ENCODE measurements at regions not wholly inside any gene's neighbourhood (a gene's known extent, or its start where the extent isn't known, plus 50 kb on each side); places are given as distances from the start of the nearest gene placed in this dataset.

GRCh38 chr5:6902094-6902493 is 188.9 kb downstream of the TENT4A start:
- H3K9ac ChIP-seq (ENCODE audit: low read depth in 1 of 2, low read length in 2 of 2): no peak overlapping the region
- 95% methylated on average over 3 of the region's 3 CpGs for WGBS
- H3K27ac ChIP-seq (ENCODE audit: low read depth in 1 of 2, low read length in 2 of 2): no peak overlapping the region
- no peaks in the 10 kb centered on the region for H3K27me3 ChIP-seq (ENCODE audit: control insufficient read depth in 4 of 4, insufficient read depth in 4 of 4, low read length in 3 of 4)
- H3K4me3 ChIP-seq (ENCODE audit: low read depth in 1 of 3, low read length in 3 of 3): no peak overlapping the region
- no peaks in the 10 kb centered on the region for H3K36me3 ChIP-seq (ENCODE audit: control insufficient read depth in 4 of 4, insufficient read depth in 3 of 4, low read depth in 1 of 4, low read length in 3 of 4)
- no peak for DNase-seq (ENCODE audit: low spot score)
- peaks cover 0 to 5% (median 0%) of the 10 kb centered on the region in 4 donors for H3K4me1 ChIP-seq (ENCODE audit: control insufficient read depth in 4 of 4, insufficient read depth in 4 of 4, low read length in 3 of 4)
- TF ChIP-seq TAF1 (conservative IDR thresholded peaks at IDR 0.05): no peak
- TF ChIP-seq HNF4G (IDR thresholded peaks at IDR 0.05): no peak
- TF ChIP-seq RXRA (IDR thresholded peaks at IDR 0.05): no peak
- TF ChIP-seq, protein P1, sequence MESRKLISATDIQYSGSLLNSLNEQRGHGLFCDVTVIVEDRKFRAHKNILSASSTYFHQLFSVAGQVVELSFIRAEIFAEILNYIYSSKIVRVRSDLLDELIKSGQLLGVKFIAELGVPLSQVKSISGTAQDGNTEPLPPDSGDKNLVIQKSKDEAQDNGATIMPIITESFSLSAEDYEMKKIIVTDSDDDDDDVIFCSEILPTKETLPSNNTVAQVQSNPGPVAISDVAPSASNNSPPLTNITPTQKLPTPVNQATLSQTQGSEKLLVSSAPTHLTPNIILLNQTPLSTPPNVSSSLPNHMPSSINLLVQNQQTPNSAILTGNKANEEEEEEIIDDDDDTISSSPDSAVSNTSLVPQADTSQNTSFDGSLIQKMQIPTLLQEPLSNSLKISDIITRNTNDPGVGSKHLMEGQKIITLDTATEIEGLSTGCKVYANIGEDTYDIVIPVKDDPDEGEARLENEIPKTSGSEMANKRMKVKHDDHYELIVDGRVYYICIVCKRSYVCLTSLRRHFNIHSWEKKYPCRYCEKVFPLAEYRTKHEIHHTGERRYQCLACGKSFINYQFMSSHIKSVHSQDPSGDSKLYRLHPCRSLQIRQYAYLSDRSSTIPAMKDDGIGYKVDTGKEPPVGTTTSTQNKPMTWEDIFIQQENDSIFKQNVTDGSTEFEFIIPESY (IDR thresholded peaks at IDR 0.05): no peak
- TF ChIP-seq YY1 (IDR thresholded peaks at IDR 0.05): no peak
- TF ChIP-seq, protein P2, sequence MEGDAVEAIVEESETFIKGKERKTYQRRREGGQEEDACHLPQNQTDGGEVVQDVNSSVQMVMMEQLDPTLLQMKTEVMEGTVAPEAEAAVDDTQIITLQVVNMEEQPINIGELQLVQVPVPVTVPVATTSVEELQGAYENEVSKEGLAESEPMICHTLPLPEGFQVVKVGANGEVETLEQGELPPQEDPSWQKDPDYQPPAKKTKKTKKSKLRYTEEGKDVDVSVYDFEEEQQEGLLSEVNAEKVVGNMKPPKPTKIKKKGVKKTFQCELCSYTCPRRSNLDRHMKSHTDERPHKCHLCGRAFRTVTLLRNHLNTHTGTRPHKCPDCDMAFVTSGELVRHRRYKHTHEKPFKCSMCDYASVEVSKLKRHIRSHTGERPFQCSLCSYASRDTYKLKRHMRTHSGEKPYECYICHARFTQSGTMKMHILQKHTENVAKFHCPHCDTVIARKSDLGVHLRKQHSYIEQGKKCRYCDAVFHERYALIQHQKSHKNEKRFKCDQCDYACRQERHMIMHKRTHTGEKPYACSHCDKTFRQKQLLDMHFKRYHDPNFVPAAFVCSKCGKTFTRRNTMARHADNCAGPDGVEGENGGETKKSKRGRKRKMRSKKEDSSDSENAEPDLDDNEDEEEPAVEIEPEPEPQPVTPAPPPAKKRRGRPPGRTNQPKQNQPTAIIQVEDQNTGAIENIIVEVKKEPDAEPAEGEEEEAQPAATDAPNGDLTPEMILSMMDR (IDR thresholded peaks at IDR 0.05; ENCODE audit: low read depth, low read length, missing input control): no peak
- TF ChIP-seq FOXA2 (IDR thresholded peaks at IDR 0.05): no peak
- TF ChIP-seq JUND (IDR thresholded peaks at IDR 0.05): no peak
- TF ChIP-seq, protein P3, sequence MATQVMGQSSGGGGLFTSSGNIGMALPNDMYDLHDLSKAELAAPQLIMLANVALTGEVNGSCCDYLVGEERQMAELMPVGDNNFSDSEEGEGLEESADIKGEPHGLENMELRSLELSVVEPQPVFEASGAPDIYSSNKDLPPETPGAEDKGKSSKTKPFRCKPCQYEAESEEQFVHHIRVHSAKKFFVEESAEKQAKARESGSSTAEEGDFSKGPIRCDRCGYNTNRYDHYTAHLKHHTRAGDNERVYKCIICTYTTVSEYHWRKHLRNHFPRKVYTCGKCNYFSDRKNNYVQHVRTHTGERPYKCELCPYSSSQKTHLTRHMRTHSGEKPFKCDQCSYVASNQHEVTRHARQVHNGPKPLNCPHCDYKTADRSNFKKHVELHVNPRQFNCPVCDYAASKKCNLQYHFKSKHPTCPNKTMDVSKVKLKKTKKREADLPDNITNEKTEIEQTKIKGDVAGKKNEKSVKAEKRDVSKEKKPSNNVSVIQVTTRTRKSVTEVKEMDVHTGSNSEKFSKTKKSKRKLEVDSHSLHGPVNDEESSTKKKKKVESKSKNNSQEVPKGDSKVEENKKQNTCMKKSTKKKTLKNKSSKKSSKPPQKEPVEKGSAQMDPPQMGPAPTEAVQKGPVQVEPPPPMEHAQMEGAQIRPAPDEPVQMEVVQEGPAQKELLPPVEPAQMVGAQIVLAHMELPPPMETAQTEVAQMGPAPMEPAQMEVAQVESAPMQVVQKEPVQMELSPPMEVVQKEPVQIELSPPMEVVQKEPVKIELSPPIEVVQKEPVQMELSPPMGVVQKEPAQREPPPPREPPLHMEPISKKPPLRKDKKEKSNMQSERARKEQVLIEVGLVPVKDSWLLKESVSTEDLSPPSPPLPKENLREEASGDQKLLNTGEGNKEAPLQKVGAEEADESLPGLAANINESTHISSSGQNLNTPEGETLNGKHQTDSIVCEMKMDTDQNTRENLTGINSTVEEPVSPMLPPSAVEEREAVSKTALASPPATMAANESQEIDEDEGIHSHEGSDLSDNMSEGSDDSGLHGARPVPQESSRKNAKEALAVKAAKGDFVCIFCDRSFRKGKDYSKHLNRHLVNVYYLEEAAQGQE (IDR thresholded peaks at IDR 0.05): no peak
- TF ChIP-seq GABPA (IDR thresholded peaks at IDR 0.05 in 1 of 2, conservative IDR thresholded peaks at IDR 0.05 in 1 of 2): no peak
- no peak for TF ChIP-seq FOXA1 (IDR thresholded peaks at IDR 0.05)
- no peak for TF ChIP-seq EGR1 (IDR thresholded peaks at IDR 0.05; ENCODE audit: low read depth in 2 of 2)
- TF ChIP-seq, protein P4, sequence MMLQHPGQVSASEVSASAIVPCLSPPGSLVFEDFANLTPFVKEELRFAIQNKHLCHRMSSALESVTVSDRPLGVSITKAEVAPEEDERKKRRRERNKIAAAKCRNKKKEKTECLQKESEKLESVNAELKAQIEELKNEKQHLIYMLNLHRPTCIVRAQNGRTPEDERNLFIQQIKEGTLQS (IDR thresholded peaks at IDR 0.05): no peak
- TF ChIP-seq SP1 (IDR thresholded peaks at IDR 0.05): no peak
- TF ChIP-seq HNF4A (conservative IDR thresholded peaks at IDR 0.05): no peak
- no peak for TF ChIP-seq MAX (IDR thresholded peaks at IDR 0.05)
- TF ChIP-seq NR2F2 (IDR thresholded peaks at IDR 0.05): no peak
- TF ChIP-seq RAD21 (IDR thresholded peaks at IDR 0.05): no peak
- no peaks in the 10 kb centered on the region for H3K9me3 ChIP-seq (ENCODE audit: control insufficient read depth in 4 of 4, low read length in 3 of 4)

Measured in liver (tissue), 8 donors.